OCI-LY1 (cell line): ENCODE measurements at regions not wholly inside any gene's neighbourhood (a gene's known extent, or its start where the extent isn't known, plus 50 kb on each side); places are given as distances from the start of the nearest gene placed in this dataset.

Experiments used
- CTCF ChIP-seq: fragments of 200-600 bp; sonication (generic), shearing (Covaris generic); IDR thresholded peaks from 2 replicates; pipeline ENCODE4 v1.5.1; 2017; ENCODE audit warnings: mild to moderate bottlenecking, antibody characterized with exemption, low read length, moderate library complexity, mixed read lengths
- EZH2 ChIP-seq: fragments of 200-600 bp; sonication (generic), shearing (Covaris generic); IDR thresholded peaks from 2 replicates; pipeline ENCODE4 v1.8.0; 2017; ENCODE audit warnings: borderline replicate concordance, mixed run types, mild to moderate bottlenecking, antibody characterized with exemption, low read length, moderate library complexity, mixed read lengths

- TF ChIP-seq EZH2 (no peak), CTCF (no peak)
These were observed 86.1 kb upstream of the SMIM30 start for GRCh38 chr7:113204415-113204814.
